ENCODE measurements at regions not wholly inside any gene's neighbourhood (a gene's known extent, or its start where the extent isn't known, plus 50 kb on each side); places are given as distances from the start of the nearest gene placed in this dataset.
"Not testable (repeated sequence)": the region's sequence is repeated elsewhere in the genome, so short reads cannot be mapped to it uniquely, and the experiment has no call there.

- TF ChIP-seq CTCF (IDR thresholded peaks at IDR 0.05; ENCODE audit: insufficient read depth, low read length, poor library complexity, severe bottlenecking): no peak
- H3K27me3 ChIP-seq (ENCODE audit: control insufficient read depth, insufficient read depth, low read length): no peaks in the 10 kb centered on the region
- H3K4me3 ChIP-seq (ENCODE audit: low read depth, low read length): no peak overlapping the region
- DNase-seq (ENCODE audit: low read depth): no peak
- no peaks in the 10 kb centered on the region for H3K36me3 ChIP-seq (ENCODE audit: control insufficient read depth, insufficient read depth, low read length)
Measured at GRCh38 chrX:152044383-152044782, 69.9 kb upstream of the GABRE start.

GRCh38 chrX:152038804-152039203 is 64.3 kb upstream of the GABRE start:
- DNase-seq (ENCODE audit: low read depth): no peak
- TF ChIP-seq CTCF (IDR thresholded peaks at IDR 0.05; ENCODE audit: insufficient read depth, low read length, poor library complexity, severe bottlenecking): no peak
- Histone ChIP-seq H3K27me3 (ENCODE audit: control insufficient read depth, insufficient read depth, low read length) (no peaks in the 10 kb centered on the region), H3K36me3 (ENCODE audit: control insufficient read depth, insufficient read depth, low read length) (no peaks in the 10 kb centered on the region), H3K4me3 (ENCODE audit: low read depth, low read length) (no peak overlapping the region)

- no peak for DNase-seq (ENCODE audit: low read depth)
- H3K4me3 ChIP-seq (ENCODE audit: low read depth, low read length): no peak overlapping the region
- TF ChIP-seq CTCF (IDR thresholded peaks at IDR 0.05; ENCODE audit: insufficient read depth, low read length, poor library complexity, severe bottlenecking): no peak
Measured at GRCh38 chrX:152037183-152037582, 62.7 kb upstream of the GABRE start.

GRCh38 chrX:152031346-152031745 is 56.9 kb upstream of the GABRE start:
- not testable (repeated sequence) for H3K4me3 ChIP-seq (ENCODE audit: low read depth, low read length); H3K27me3 ChIP-seq (ENCODE audit: control insufficient read depth, insufficient read depth, low read length); H3K36me3 ChIP-seq (ENCODE audit: control insufficient read depth, insufficient read depth, low read length); DNase-seq (ENCODE audit: low read depth)

More at GRCh38 chrX:152037183-152037582, 62.7 kb upstream of the GABRE start:
- no peaks in the 10 kb centered on the region for H3K27me3 ChIP-seq (ENCODE audit: control insufficient read depth, insufficient read depth, low read length)
- no peaks in the 10 kb centered on the region for H3K36me3 ChIP-seq (ENCODE audit: control insufficient read depth, insufficient read depth, low read length)

- DNase-seq (ENCODE audit: low read depth): no peak
- Histone ChIP-seq H3K36me3 (ENCODE audit: control insufficient read depth, insufficient read depth, low read length) (no peaks in the 10 kb centered on the region), H3K4me3 (ENCODE audit: low read depth, low read length) (no peak overlapping the region), H3K27me3 (ENCODE audit: control insufficient read depth, insufficient read depth, low read length) (no peaks in the 10 kb centered on the region)
- TF ChIP-seq CTCF (IDR thresholded peaks at IDR 0.05; ENCODE audit: insufficient read depth, low read length, poor library complexity, severe bottlenecking): no peak
Measured at GRCh38 chrX:152028579-152028978, 54.1 kb upstream of the GABRE start.

GRCh38 chrX:152025656-152026440 is 51.4 kb upstream of the GABRE start:
- H3K4me3 ChIP-seq (ENCODE audit: low read depth, low read length): no peak overlapping the region
- no peak for TF ChIP-seq CTCF (IDR thresholded peaks at IDR 0.05; ENCODE audit: insufficient read depth, low read length, poor library complexity, severe bottlenecking)
- no peaks in the 10 kb centered on the region for H3K27me3 ChIP-seq (ENCODE audit: control insufficient read depth, insufficient read depth, low read length)
- no peaks in the 10 kb centered on the region for H3K36me3 ChIP-seq (ENCODE audit: control insufficient read depth, insufficient read depth, low read length)
- no peak for DNase-seq (ENCODE audit: low read depth)
